ENCODE measurements at regions not wholly inside any gene's neighbourhood (a gene's known extent, or its start where the extent isn't known, plus 50 kb on each side); places are given as distances from the start of the nearest gene placed in this dataset.

DNA sequence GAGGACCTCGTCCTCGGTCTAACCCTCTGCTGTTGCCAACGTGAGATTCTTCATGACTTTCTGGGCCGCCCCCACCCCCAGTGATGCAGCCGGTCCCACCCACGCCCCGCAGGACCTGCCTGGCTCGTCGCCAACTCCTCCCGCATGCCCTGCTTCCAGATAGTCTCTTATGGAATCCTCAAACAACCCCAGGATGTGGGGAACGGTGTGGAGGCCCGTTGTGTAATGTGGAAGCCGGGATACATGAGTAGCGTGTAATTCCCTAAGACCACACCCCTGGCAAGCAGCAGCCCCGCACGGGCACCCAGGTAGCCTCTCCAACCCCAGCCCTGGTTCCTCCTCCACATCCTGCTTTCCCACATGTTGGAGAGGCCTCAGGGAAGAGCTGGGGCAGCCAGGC lies 275.9 kb downstream of the C16orf95 start:
- no peak for TF ChIP-seq SUZ12 (IDR thresholded peaks at IDR 0.05; ENCODE audit: extremely low read depth, insufficient read depth, insufficient read length)
- TF ChIP-seq YY1 (IDR thresholded peaks at IDR 0.05; ENCODE audit: insufficient read depth, insufficient read length) = no peak
